HCEC 1CT (cell line): ENCODE measurements at regions not wholly inside any gene's neighbourhood (a gene's known extent, or its start where the extent isn't known, plus 50 kb on each side); places are given as distances from the start of the nearest gene placed in this dataset.
"Not testable (repeated sequence)": the region's sequence is repeated elsewhere in the genome, so short reads cannot be mapped to it uniquely, and the experiment has no call there.

Experiments
- DNase-seq: peaks from one replicate; pipeline ENCODE4 v3.0.0-alpha.2; 2017

DNA sequence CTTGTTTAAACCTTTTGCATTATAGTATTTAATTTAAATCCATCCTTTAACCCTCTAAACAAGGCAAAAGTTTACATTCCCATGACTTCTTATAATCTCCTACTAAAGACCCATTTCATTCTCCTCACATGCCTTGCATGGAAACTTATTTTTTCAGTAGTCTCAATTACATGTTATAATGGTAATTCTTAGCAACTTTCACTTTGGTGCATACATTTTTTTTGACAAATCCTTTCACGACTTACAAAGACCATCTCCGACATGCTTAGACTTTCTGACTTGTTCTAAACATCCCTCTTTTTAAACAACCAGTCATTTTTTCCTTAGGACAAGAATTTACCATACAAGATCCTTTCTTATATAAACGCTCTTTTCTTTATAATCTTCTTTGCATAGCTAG, 615.4 kb upstream of the GBE1 start:
- DNase-seq = no peak

DNA sequence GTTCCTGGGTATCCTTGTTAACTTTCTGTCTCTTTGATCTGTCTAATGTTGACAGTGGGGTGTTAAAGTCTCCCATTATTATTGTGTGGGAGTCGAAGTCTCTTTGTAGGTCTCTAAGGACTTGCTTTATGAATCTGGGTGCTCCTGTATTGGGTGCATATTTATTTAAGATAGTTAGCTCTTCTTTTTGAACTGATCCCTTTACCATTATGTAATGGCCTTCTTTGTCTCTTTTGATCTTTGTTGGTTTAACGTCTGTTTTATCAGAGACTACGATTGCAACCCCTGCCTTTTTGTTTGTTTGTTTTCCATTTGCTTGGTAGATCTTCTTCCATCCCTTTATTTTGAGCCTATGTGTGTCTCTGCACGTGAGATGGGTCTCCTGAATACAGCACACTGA, 612.4 kb upstream of the GBE1 start:
- not testable (repeated sequence) for DNase-seq

- no peak for DNase-seq
Measured at GRCh38 chr3:82364827-82365226, 603.4 kb upstream of the GBE1 start.

DNA sequence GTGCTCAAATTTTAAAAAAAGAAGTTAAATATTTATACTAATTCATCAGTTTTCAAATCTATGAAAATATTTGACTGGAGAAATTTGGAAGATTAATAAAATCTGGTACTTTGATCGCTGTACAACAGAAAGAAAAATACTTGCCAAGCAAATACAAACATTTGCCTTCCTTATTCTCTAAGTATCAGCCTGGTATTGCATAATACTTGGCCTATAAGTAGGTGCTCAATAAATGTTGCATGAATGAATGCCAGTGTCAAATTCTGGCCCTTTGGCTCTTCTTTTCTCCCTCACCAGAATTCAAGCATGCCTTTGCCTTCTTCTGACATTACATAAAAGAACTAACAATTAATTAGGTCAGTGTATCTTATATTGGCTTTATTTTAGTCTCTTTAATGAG, 601.7 kb upstream of the GBE1 start:
- no peak for DNase-seq

DNA sequence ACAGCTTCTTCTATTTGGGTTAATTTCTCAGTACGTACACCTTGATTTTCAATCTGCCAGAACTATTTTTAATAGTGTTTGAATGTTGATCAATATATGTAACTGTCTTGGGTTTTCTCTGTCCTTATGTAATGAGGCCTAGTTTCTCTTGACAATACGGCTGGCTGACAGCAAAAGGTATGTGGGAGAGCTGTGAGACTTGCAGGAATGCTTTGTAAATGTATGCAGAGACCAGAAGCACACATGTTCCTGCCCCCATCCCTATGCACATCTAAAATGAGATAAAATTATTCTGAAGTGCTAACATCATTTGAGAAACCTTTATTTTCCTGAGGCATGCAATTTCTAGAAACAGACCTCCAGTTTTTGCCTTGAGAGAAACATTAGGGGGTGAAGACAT, 593.8 kb upstream of the GBE1 start:
- DNase-seq = no peak

DNA sequence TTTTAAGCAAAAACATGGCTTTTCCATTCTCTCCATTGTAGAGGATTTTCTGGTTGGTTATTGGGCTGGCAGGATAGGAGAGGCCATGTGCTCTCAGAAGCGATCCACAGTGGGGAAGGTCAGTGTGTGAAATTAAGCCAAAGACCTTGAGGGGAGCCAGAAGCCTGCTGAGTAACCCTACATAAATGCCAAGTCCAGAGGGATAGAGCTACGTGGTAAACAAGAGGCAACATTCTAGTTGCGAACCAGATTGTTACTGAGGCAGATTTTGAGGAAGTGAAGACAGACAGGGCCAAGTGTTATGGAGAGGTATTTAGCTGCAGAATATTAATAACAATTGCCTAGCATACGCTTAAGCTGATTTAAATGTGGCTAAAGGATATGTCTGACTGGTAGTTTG, 592.8 kb upstream of the GBE1 start:
- no peak for DNase-seq

GRCh38 chr3:82353306-82354171, 592.1 kb upstream of the GBE1 start:
- DNase-seq = no peak

DNA sequence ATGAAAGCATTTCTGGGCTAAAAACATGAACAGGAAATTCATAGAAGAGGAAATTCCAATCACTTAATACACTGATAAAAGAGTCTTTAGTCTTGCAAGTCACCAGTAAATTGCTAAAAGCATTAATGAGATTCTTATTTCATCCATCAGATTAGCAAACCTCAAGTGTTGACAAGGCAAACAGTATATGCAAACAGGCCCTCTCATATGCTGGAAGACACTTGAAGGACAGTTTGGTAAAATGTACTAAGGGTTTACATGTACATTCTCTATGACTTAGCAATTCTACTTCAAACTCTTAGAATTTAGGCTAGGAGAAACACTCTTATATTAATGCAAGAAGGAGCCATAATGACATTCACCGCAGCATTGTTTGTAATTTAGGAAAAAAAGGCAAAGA, 586.1 kb upstream of the GBE1 start:
- DNase-seq = no peak

DNA sequence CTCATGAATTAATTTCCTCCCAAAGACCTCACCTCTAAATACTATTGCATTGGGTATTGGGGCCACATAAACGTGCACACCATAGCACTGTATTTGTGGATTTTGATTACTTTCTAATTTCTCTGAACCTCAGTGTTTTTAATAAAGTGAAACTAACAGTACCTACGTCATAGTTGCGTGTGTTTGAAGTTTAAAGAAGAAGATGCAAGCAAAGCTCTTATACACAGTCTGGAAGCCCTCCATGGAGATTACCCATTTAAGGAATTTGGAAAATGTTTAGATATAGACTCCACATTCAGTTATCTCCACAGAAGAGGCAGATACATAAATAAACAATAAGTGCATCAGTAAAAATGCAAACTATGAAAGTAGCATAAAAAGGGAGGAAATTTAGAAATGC, 581.1 kb upstream of the GBE1 start:
- DNase-seq = no peak

DNA sequence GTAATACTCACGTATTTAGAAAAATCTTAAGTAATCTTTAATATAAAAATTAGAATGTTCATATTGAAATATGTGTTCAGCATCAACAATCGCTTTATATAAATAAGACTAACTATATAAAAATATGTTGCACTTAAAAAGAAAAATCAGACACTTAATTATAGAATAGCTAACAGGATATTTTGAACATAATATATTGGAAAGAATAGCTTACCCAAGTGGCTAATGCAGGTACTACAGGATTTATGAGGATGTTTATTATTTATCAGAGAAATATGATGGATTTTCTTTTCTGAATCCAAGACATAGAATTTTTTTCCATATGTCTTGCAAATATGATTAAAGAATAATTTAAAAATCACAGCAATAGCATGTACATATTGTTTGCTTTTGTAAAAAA, 567.9 kb upstream of the GBE1 start:
- DNase-seq = no peak

- DNase-seq = no peak
Measured at GRCh38 chr3:82311901-82312300, 550.5 kb upstream of the GBE1 start.

DNA sequence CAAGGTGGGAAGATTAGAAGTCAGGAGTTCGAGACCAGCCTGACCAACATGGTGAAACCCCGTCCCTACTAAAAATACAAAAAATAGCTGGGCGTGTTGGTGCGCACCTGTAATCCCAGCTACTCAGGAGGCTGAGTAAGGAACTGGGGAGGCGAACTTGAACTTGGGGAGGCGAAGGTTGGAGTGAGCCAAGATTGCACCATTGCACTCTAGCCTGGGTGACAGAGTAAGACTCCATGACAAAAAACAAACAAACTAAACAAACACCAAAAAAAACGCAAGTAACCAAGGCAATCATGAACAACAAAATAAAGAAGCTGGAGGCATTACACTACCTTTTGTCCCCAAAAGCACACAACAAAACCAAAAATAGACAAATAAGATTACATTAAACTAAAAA, 547.3 kb upstream of the GBE1 start:
- no peak for DNase-seq

DNA sequence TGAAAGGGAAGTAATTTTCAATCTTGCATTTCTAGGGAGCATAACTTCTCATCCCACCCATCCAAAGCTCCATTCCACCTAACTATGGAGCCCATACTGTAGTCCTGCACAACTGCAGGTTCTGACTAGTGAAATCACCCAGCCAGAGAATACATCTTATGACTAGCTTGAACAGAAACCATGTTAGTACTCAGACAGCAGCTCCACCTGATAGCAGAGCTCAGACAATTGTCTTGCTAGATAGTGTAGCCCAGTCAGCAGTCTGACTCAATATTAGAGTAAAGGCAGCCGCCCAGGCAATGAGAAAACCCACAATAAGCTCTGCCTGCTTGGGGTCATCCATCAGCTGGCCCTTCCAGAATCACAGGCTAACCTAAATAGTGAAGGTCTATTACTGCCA, 544.7 kb upstream of the GBE1 start:
- DNase-seq = no peak

DNA sequence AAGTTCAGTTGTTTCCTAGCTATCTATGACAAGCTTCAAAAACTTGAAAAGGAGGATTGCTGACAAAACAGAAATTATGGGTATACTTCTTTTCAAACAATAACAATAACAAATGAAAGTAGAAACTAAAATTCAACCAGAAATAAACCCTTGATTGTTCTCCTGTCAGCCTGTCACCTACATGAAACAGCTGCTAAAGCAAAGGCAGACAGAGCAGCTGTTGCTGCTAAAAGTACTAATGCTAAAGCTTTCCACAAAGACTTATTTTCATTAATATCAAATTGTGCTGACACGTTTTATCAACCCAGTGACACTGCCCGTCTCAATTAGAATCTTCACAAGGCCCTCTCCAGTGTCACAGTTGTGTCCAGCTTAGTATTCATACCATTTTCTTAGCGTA, 533.2 kb upstream of the GBE1 start:
- DNase-seq = no peak

- DNase-seq = no peak
Measured at GRCh38 chr3:82293867-82294266, 532.4 kb upstream of the GBE1 start.

DNA sequence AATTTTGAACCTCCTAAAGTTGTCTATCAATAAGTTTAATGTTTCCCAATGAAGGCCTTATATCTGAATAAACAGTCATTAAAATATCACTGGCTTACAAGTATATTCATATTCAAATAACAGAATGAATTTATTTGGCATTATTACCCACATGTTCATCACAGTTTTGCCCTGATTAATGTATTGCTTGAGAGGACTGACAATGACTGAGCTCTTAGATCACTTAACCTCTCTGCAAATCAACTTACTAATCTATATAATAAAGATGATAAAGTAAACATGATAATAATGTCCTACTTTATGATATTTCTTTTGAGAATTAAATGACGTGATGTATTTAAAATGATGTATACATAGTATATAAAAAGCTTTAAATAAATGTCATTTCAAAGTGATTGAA, 532.0 kb upstream of the GBE1 start:
- DNase-seq = no peak

GRCh38 chr3:82287562-82287961, 526.1 kb upstream of the GBE1 start:
- DNase-seq = no peak

- no peak for DNase-seq
Measured at GRCh38 chr3:82281205-82281604, 519.8 kb upstream of the GBE1 start.

GRCh38 chr3:82276992-82277391, 515.5 kb upstream of the GBE1 start:
- no peak for DNase-seq

GRCh38 chr3:82274897-82275296, 513.5 kb upstream of the GBE1 start:
- DNase-seq = no peak

GRCh38 chr3:82265747-82266146, 504.3 kb upstream of the GBE1 start:
- DNase-seq = no peak

- no peak for DNase-seq
Measured at GRCh38 chr3:82262193-82262592, 500.7 kb upstream of the GBE1 start.

GRCh38 chr3:82261637-82262036, 500.2 kb upstream of the GBE1 start:
- no peak for DNase-seq

- no peak for DNase-seq
Measured at GRCh38 chr3:82261013-82261412, 499.6 kb upstream of the GBE1 start.

- DNase-seq = no peak
Measured at GRCh38 chr3:82259994-82260393, 498.5 kb upstream of the GBE1 start.
